Progenitor cell of endocrine pancreas (in vitro differentiated cells): ENCODE measurements at regions not wholly inside any gene's neighbourhood (a gene's known extent, or its start where the extent isn't known, plus 50 kb on each side); places are given as distances from the start of the nearest gene placed in this dataset.

ENCODE experiments used
- DNase-seq: peaks from one replicate; pipeline ENCODE4 v3.0.0; 2021; ENCODE audit warnings: low spot score; ENCODE audit not compliant: unreplicated experiment
- H3K27ac Mint-ChIP-seq: 2 replicates; pipeline ENCODE4 v1.8.0; 2021; ENCODE audit warnings: mild to moderate bottlenecking, moderate library complexity, mixed read lengths
- H3K27me3 Mint-ChIP-seq: 2 replicates; pipeline ENCODE4 v1.8.0; 2021; ENCODE audit warnings: mixed read lengths
- H3K36me3 Mint-ChIP-seq: 2 replicates; pipeline ENCODE4 v1.8.0; 2022; ENCODE audit warnings: mixed read lengths; ENCODE audit not compliant: insufficient read depth
- H3K4me1 Mint-ChIP-seq: 2 replicates; pipeline ENCODE4 v1.8.0; 2021; ENCODE audit warnings: low read depth, mixed read lengths
- H3K4me3 Mint-ChIP-seq: 2 replicates; pipeline ENCODE4 v1.8.0; 2021; ENCODE audit warnings: low read depth, mild to moderate bottlenecking, moderate library complexity, mixed read lengths
- H3K9me3 Mint-ChIP-seq: 2 replicates; pipeline ENCODE4 v1.8.0; 2021; ENCODE audit warnings: low read depth, mixed read lengths
- CTCF ChIP-seq: fragments of 200-600 bp; sonication (generic); IDR thresholded peaks from one replicate; pipeline ENCODE4 v1.5.0; 2021; ENCODE audit warnings: antibody characterized with exemption, mild to moderate bottlenecking; ENCODE audit not compliant: unreplicated experiment

- H3K4me3 Mint-ChIP-seq = no peak overlapping the region
- no peaks in the 10 kb centered on the region for H3K36me3 Mint-ChIP-seq
- no peak overlapping the region for H3K27ac Mint-ChIP-seq
- TF ChIP-seq CTCF = no peak
- no peaks in the 10 kb centered on the region for H3K9me3 Mint-ChIP-seq
- DNase-seq = no peak
- H3K4me1 Mint-ChIP-seq = peaks cover 7% of the 10 kb centered on the region
- H3K27me3 Mint-ChIP-seq = no peaks in the 10 kb centered on the region
Observed at GRCh38 chr18:42536442-42536841, 579.0 kb downstream of the RIT2 start.

- Mint-ChIP-seq H3K27ac (no peak overlapping the region), H3K9me3 (peaks cover 5% of the 10 kb centered on the region), H3K27me3 (no peaks in the 10 kb centered on the region), H3K4me1 (peaks cover 7% of the 10 kb centered on the region), H3K36me3 (no peaks in the 10 kb centered on the region), H3K4me3 (no peak overlapping the region)
- no peak for TF ChIP-seq CTCF
- DNase-seq = no peak
Observed at GRCh38 chr18:42537291-42537690, 578.2 kb downstream of the RIT2 start.

- no peak overlapping the region for H3K27ac Mint-ChIP-seq
- H3K27me3 Mint-ChIP-seq = no peaks in the 10 kb centered on the region
- H3K4me1 Mint-ChIP-seq = no peaks in the 10 kb centered on the region
- H3K9me3 Mint-ChIP-seq = peaks cover 9% of the 10 kb centered on the region
- TF ChIP-seq CTCF = no peak
- DNase-seq = no peak
- H3K4me3 Mint-ChIP-seq = no peak overlapping the region
- H3K36me3 Mint-ChIP-seq = peaks cover 2% of the 10 kb centered on the region
Observed at GRCh38 chr18:42544901-42545300, 570.6 kb downstream of the RIT2 start.

GRCh38 chr18:42545825-42546224 is 569.7 kb downstream of the RIT2 start:
- H3K36me3 Mint-ChIP-seq = peaks cover 2% of the 10 kb centered on the region
- H3K4me3 Mint-ChIP-seq = no peak overlapping the region
- no peaks in the 10 kb centered on the region for H3K4me1 Mint-ChIP-seq
- no peaks in the 10 kb centered on the region for H3K27me3 Mint-ChIP-seq
- no peak overlapping the region for H3K27ac Mint-ChIP-seq
- peaks cover 9% of the 10 kb centered on the region for H3K9me3 Mint-ChIP-seq
- DNase-seq = no peak
- no peak for TF ChIP-seq CTCF

GRCh38 chr18:42548493-42548892 is 567.0 kb downstream of the RIT2 start:
- Mint-ChIP-seq H3K4me1 (peaks cover 2% of the 10 kb centered on the region), H3K4me3 (no peak overlapping the region), H3K36me3 (peaks cover 2% of the 10 kb centered on the region), H3K9me3 (peaks cover 3% of the 10 kb centered on the region), H3K27me3 (no peaks in the 10 kb centered on the region), H3K27ac (no peak overlapping the region)
- no peak for DNase-seq
- TF ChIP-seq CTCF = no peak
